A172 (cell line): ENCODE measurements at regions not wholly inside any gene's neighbourhood (a gene's known extent, or its start where the extent isn't known, plus 50 kb on each side); places are given as distances from the start of the nearest gene placed in this dataset.
A peak's percentile ranks its signal among the peaks of the same experiment; 100 is the strongest.
"Not testable (repeated sequence)": the region's sequence is repeated elsewhere in the genome, so short reads cannot be mapped to it uniquely, and the experiment has no call there.

ENCODE experiments used
- DNase-seq: peaks from one replicate; pipeline ENCODE4 v3.0.0-alpha.2; 2015; ENCODE audit warnings: low spot score

- DNase-seq: no peak
These were observed 1830.0 kb upstream of the AGA start for GRCh38 chr4:179272282-179272681.

GRCh38 chr4:179278647-179279046 is 1836.4 kb upstream of the AGA start:
- DNase-seq: no peak

GRCh38 chr4:179285696-179286095 is 1843.5 kb upstream of the AGA start:
- DNase-seq: no peak

GRCh38 chr4:179291657-179292056 is 1849.4 kb upstream of the AGA start:
- no peak for DNase-seq

GRCh38 chr4:179292468-179292867 is 1850.2 kb upstream of the AGA start:
- DNase-seq: peak; percentile 8

- DNase-seq: peak; percentile 23
These were observed 1865.3 kb upstream of the AGA start for GRCh38 chr4:179307297-179308136.

- no peak for DNase-seq
These were observed 1871.6 kb upstream of the AGA start for GRCh38 chr4:179313823-179314222.

GRCh38 chr4:179325181-179325580 is 1882.9 kb upstream of the AGA start:
- peak; percentile 24 for DNase-seq

GRCh38 chr4:179328627-179329026 is 1886.4 kb upstream of the AGA start:
- no peak for DNase-seq

GRCh38 chr4:179331362-179331761 is 1889.1 kb upstream of the AGA start:
- no peak for DNase-seq

GRCh38 chr4:179344861-179345260 is 1902.6 kb upstream of the AGA start:
- DNase-seq: no peak

GRCh38 chr4:179352221-179352620 is 1910.0 kb upstream of the AGA start:
- DNase-seq: no peak

GRCh38 chr4:179353786-179354185 is 1911.5 kb upstream of the AGA start:
- DNase-seq: peak; percentile 6

- DNase-seq: no peak
These were observed 1919.8 kb upstream of the AGA start for GRCh38 chr4:179361978-179362486.

GRCh38 chr4:179365932-179366331 is 1923.7 kb upstream of the AGA start:
- not testable (repeated sequence) for DNase-seq

- DNase-seq: no peak
These were observed 1930.0 kb upstream of the AGA start for GRCh38 chr4:179372242-179372641.

GRCh38 chr4:179372746-179373145 is 1930.5 kb upstream of the AGA start:
- DNase-seq: no peak

GRCh38 chr4:179378847-179379246 is 1936.6 kb upstream of the AGA start:
- DNase-seq: not testable (repeated sequence)

- DNase-seq: no peak
These were observed 1950.5 kb upstream of the AGA start for GRCh38 chr4:179392787-179393186.

GRCh38 chr4:179398414-179398813 is 1956.2 kb upstream of the AGA start:
- no peak for DNase-seq

GRCh38 chr4:179399054-179399782 is 1957.0 kb upstream of the AGA start:
- DNase-seq: no peak

GRCh38 chr4:179415037-179415846 is 1973.0 kb upstream of the AGA start:
- DNase-seq: peak; percentile 19
